HCT116 (cell line): ENCODE measurements at regions not wholly inside any gene's neighbourhood (a gene's known extent, or its start where the extent isn't known, plus 50 kb on each side); places are given as distances from the start of the nearest gene placed in this dataset.

Experiments
- ATAC-seq: fragments of 200-7000 bp; cut with Tn5 transposase; 2 replicates; pipeline ENCODE4 v1.9.1; 2020; ENCODE audit warnings: mild to moderate bottlenecking, moderate library complexity
- BruUV-seq: library from RNA; stranded (reverse); fragments of 400-500 nt; replicated peaks from 2 replicates; lab custom pipeline; 2021; lab: Mats Ljungman, UMichigan
- CTCF ChIA-PET: fragments of 300-600 bp; sonication (Branson Sonifier 250); formaldehyde crosslinking; loops from one replicate; lab custom pipeline; 2021; ENCODE audit warnings: antibody characterized with exemption; lab: Charles Lee
- POLR2A ChIA-PET: fragments of 300-600, 350-600 bp; sonication (Branson Sonifier 250); formaldehyde crosslinking; loops from one replicate; lab custom pipeline; 2021; ENCODE audit warnings: antibody characterized with exemption; lab: Charles Lee
- RAD21 ChIA-PET, 2 experiments: fragments of 300-600 bp; sonication (Branson Sonifier 250); formaldehyde crosslinking; loops; one replicate each; lab custom pipeline; 2023; ENCODE audit warnings: low total read pairs in 2 of 2; ENCODE audit not compliant: uncharacterized antibody in 2 of 2, unreplicated experiment in 2 of 2, low non-redundant PET in 1 of 2; lab: Charles Lee
- DNase-seq: peaks from one replicate; pipeline ENCODE4 v3.0.0-alpha.2; 2010; ENCODE audit warnings: low read depth, low spot score
- H2AFZ ChIP-seq: fragments of 200-600 bp; shearing (Covaris generic), sonication (generic); 2 replicates; pipeline ENCODE4 v1.6.1; 2017; ENCODE audit warnings: low read depth, mixed run types, mixed read lengths, antibody characterized with exemption, low read length; ENCODE audit not compliant: poor library complexity, severe bottlenecking
- H3K27ac ChIP-seq: 2 replicates; pipeline ENCODE4 v1.5.1; 2012; ENCODE audit warnings: low read depth, low read length
- H3K27me3 ChIP-seq: fragments of 200-600 bp; sonication (generic); 2 replicates; pipeline ENCODE4 v1.6.1; 2016; ENCODE audit warnings: mixed run types, low read length, mixed read lengths; ENCODE audit not compliant: insufficient read depth
- H3K36me3 ChIP-seq, 2 experiments: fragments of 200-500 bp in 1 of 2; fragments of 200-600 bp in 1 of 2; sonication (Bioruptor generic) in 1 of 2; sonication (generic) in 1 of 2; 2 replicates each; pipeline versions ENCODE4 v1.5.1 to v1.6.1; 2014 to 2016; ENCODE audit warnings: low read length in 2 of 2, inconsistent platforms in 1 of 2, mixed read lengths in 1 of 2, mixed run types in 1 of 2; ENCODE audit not compliant: insufficient read depth in 2 of 2, control insufficient read depth in 1 of 2
- H3K4me1 ChIP-seq, 2 experiments: fragments of 200-600 bp in 1 of 2; sonication (generic) in 1 of 2; 2 replicates each; pipeline versions ENCODE4 v1.5.1 to v1.6.1; 2012 to 2017; ENCODE audit warnings: low read length in 2 of 2, inconsistent platforms in 1 of 2, mild to moderate bottlenecking in 1 of 2, mixed read lengths in 1 of 2, mixed run types in 1 of 2, moderate library complexity in 1 of 2; ENCODE audit not compliant: insufficient read depth in 2 of 2, control insufficient read depth in 1 of 2
- H3K4me2 ChIP-seq: fragments of 200-600 bp; sonication (generic); 2 replicates; pipeline ENCODE4 v1.6.1; 2017; ENCODE audit warnings: mixed run types, low read length, mixed read lengths
- H3K4me3 ChIP-seq, 2 experiments: fragments of 200-600 bp in 1 of 2; sonication (generic) in 1 of 2; replicated peaks in 1 of 2; 2 replicates each; pipeline ENCODE4 v1.5.1; 2011 to 2016; ENCODE audit warnings: low read length in 2 of 2, control low read depth in 1 of 2, low read depth in 1 of 2, mild to moderate bottlenecking in 1 of 2, mixed read lengths in 1 of 2, mixed run types in 1 of 2
- H3K79me2 ChIP-seq: fragments of 200-600 bp; sonication (generic); 2 replicates; pipeline ENCODE4 v1.6.1; 2017; ENCODE audit warnings: mild to moderate bottlenecking, mixed run types, low read length, moderate library complexity, mixed read lengths; ENCODE audit not compliant: insufficient read depth
- H3K9ac ChIP-seq: fragments of 200-600 bp; sonication (generic); 2 replicates; pipeline ENCODE4 v1.6.1; 2016; ENCODE audit warnings: low read length, mixed read lengths
- H3K9me2 ChIP-seq: fragments of 200-600 bp; sonication (generic), shearing (Covaris generic); 2 replicates; pipeline ENCODE4 v1.6.1; 2017; ENCODE audit warnings: mixed run types, mild to moderate bottlenecking, moderate library complexity; ENCODE audit not compliant: insufficient read depth
- H3K9me3 ChIP-seq, 2 experiments: fragments of 200-500 bp in 1 of 2; fragments of 200-600 bp in 1 of 2; sonication (Bioruptor generic) in 1 of 2; sonication (generic) in 1 of 2; 2 replicates each; pipeline ENCODE4 v1.6.1; 2014 to 2017; ENCODE audit warnings: low read length in 2 of 2, mixed read lengths in 2 of 2, inconsistent platforms in 1 of 2, low read depth in 1 of 2, mild to moderate bottlenecking in 1 of 2, mixed run types in 1 of 2, moderate library complexity in 1 of 2; ENCODE audit not compliant: control insufficient read depth in 1 of 2, insufficient read depth in 1 of 2
- H4K20me1 ChIP-seq: fragments of 200-600 bp; sonication (generic), shearing (Covaris generic); 2 replicates; pipeline ENCODE4 v1.6.1; 2017; ENCODE audit warnings: mixed run types, mild to moderate bottlenecking, moderate library complexity; ENCODE audit not compliant: insufficient read depth
- CBX3 ChIP-seq: IDR thresholded peaks from 2 replicates; pipeline ENCODE4 v1.6.1; 2012; ENCODE audit warnings: low read depth
- EZH2phosphoT487 ChIP-seq: fragments of 200-600 bp; IDR thresholded peaks from 2 replicates; pipeline ENCODE4 v1.6.1; 2018; ENCODE audit warnings: antibody characterized with exemption, borderline replicate concordance
- ZNF274 ChIP-seq: fragments of 200-500 bp; sonication (Bioruptor generic); IDR thresholded peaks from 2 replicates; pipeline ENCODE4 v1.6.1; 2014; ENCODE audit warnings: mild to moderate bottlenecking, low read depth, low read length, inconsistent platforms
- intact Hi-C: fragments of 100-400 bp; cut with micrococcal nuclease; formaldehyde crosslinking; loops from 2 replicates; pipeline ENCODE4 v1.10.0; 2022
- TF ChIP-seq, protein P1 (sequence below): IDR thresholded peaks from 2 replicates; pipeline ENCODE4 v1.6.1; 2011; ENCODE audit warnings: mild to moderate bottlenecking, low read length, moderate library complexity; ENCODE audit not compliant: insufficient replicate concordance; ENCODE audit errors: extremely low read depth
- TF ChIP-seq, protein P2 (sequence below): IDR thresholded peaks from 2 replicates; pipeline ENCODE4 v1.6.1; 2012; ENCODE audit warnings: low read depth

DNA sequence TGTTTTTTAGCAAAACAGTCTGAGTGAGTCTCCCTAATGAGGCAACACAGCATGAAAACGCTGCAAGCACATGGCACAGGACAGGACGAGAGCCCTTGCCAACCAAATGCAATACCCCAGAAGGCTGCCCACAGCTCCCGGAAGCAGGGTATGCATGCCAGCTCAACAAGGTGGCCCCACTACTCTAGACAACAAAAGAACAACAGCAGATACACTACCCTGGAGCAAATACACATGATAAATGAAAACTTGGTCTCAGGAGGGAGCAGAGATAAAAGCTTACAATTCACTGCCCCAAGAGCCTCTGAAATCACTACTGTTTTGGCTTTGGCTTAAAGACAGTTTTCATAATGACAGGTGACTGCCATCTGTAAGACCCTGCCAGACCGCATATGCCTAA is 785.4 kb upstream of the API5 start:
- H3K79me2 ChIP-seq, result no peaks in the 10 kb centered on the region
- peaks cover 6 to 15% of the 10 kb centered on the region in 2 experiments; a peak in 2 of 4 replicates for H3K9me3 ChIP-seq
- H2AFZ ChIP-seq, result no peak overlapping the region
- H4K20me1 ChIP-seq, result no peaks in the 10 kb centered on the region
- BruUV-seq, result no TSS peak
- H3K9ac ChIP-seq, result no peak overlapping the region
- no peak overlapping the region for H3K4me2 ChIP-seq
- no peaks in the 10 kb centered on the region for H3K36me3 ChIP-seq
- ATAC-seq (no peak), DNase-seq (no peak)
- POLR2A ChIA-PET, result no interaction called here
- H3K4me3 ChIP-seq, result no peak overlapping the region
- TF ChIP-seq, protein P1, sequence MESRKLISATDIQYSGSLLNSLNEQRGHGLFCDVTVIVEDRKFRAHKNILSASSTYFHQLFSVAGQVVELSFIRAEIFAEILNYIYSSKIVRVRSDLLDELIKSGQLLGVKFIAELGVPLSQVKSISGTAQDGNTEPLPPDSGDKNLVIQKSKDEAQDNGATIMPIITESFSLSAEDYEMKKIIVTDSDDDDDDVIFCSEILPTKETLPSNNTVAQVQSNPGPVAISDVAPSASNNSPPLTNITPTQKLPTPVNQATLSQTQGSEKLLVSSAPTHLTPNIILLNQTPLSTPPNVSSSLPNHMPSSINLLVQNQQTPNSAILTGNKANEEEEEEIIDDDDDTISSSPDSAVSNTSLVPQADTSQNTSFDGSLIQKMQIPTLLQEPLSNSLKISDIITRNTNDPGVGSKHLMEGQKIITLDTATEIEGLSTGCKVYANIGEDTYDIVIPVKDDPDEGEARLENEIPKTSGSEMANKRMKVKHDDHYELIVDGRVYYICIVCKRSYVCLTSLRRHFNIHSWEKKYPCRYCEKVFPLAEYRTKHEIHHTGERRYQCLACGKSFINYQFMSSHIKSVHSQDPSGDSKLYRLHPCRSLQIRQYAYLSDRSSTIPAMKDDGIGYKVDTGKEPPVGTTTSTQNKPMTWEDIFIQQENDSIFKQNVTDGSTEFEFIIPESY, result no peak
- no peak for TF ChIP-seq CBX3
- no peaks in the 10 kb centered on the region for H3K4me1 ChIP-seq
- no peak overlapping the region for H3K27ac ChIP-seq
- CTCF ChIA-PET, result no interaction called here
- intact Hi-C loops, result no loop called here
- RAD21 ChIA-PET, result no interaction called here
- no peaks in the 10 kb centered on the region for H3K27me3 ChIP-seq
- no peaks in the 10 kb centered on the region for H3K9me2 ChIP-seq

DNA sequence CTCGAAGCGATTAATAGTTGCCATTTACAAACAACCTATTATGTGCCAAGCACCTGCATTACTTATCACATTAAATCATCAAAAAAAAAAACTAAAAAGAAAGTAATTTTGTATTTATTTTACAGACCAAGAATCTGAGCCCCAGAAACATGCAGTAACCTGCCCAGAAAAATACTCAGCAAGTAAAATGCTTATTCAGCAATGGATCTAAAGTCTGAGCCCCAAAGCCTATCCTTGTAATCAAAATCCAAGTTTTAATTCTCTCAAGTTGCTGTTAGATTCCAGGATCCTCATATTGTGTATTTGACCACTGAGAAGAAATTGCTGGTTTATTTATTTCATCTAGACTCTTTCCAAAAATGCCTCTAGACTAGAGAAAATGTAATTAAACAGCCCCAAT is 783.3 kb upstream of the API5 start:
- ChIA-PET POLR2A (no interaction called here), RAD21 (no interaction called here), CTCF (no interaction called here)
- H3K4me2 ChIP-seq, result no peak overlapping the region
- H3K9me3 ChIP-seq, result peaks cover 6 to 15% of the 10 kb centered on the region in 2 experiments; a peak in 2 of 4 replicates
- TF ChIP-seq CBX3 (no peak), ZNF274 (no peak), EZH2phosphoT487 (no peak)
- TF ChIP-seq, protein P2, sequence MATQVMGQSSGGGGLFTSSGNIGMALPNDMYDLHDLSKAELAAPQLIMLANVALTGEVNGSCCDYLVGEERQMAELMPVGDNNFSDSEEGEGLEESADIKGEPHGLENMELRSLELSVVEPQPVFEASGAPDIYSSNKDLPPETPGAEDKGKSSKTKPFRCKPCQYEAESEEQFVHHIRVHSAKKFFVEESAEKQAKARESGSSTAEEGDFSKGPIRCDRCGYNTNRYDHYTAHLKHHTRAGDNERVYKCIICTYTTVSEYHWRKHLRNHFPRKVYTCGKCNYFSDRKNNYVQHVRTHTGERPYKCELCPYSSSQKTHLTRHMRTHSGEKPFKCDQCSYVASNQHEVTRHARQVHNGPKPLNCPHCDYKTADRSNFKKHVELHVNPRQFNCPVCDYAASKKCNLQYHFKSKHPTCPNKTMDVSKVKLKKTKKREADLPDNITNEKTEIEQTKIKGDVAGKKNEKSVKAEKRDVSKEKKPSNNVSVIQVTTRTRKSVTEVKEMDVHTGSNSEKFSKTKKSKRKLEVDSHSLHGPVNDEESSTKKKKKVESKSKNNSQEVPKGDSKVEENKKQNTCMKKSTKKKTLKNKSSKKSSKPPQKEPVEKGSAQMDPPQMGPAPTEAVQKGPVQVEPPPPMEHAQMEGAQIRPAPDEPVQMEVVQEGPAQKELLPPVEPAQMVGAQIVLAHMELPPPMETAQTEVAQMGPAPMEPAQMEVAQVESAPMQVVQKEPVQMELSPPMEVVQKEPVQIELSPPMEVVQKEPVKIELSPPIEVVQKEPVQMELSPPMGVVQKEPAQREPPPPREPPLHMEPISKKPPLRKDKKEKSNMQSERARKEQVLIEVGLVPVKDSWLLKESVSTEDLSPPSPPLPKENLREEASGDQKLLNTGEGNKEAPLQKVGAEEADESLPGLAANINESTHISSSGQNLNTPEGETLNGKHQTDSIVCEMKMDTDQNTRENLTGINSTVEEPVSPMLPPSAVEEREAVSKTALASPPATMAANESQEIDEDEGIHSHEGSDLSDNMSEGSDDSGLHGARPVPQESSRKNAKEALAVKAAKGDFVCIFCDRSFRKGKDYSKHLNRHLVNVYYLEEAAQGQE, result no peak
- H3K36me3 ChIP-seq, result no peaks in the 10 kb centered on the region
- ATAC-seq (no peak), DNase-seq (no peak)
- no peak overlapping the region for H3K9ac ChIP-seq
- intact Hi-C loops, result no loop called here
- H4K20me1 ChIP-seq, result no peaks in the 10 kb centered on the region
- no peak overlapping the region for H3K27ac ChIP-seq
- H3K4me3 ChIP-seq, result no peak overlapping the region
- H3K9me2 ChIP-seq, result no peaks in the 10 kb centered on the region
- H2AFZ ChIP-seq, result no peak overlapping the region
- BruUV-seq, result no TSS peak
- no peaks in the 10 kb centered on the region for H3K4me1 ChIP-seq
- H3K79me2 ChIP-seq, result no peaks in the 10 kb centered on the region
- H3K27me3 ChIP-seq, result no peaks in the 10 kb centered on the region
